Chondrocyte (in vitro differentiated cells): ENCODE measurements at regions not wholly inside any gene's neighbourhood (a gene's known extent, or its start where the extent isn't known, plus 50 kb on each side); places are given as distances from the start of the nearest gene placed in this dataset.

ENCODE experiments used
- DNase-seq: peaks from one replicate; pipeline ENCODE4 v3.0.0; 2021; ENCODE audit warnings: mixed read lengths, low spot score
- H3K27ac Mint-ChIP-seq: one replicate; pipeline ENCODE4 v1.8.0; 2021; ENCODE audit warnings: mild to moderate bottlenecking, moderate library complexity, mixed read lengths; ENCODE audit not compliant: unreplicated experiment
- H3K27me3 Mint-ChIP-seq: 2 replicates; pipeline ENCODE4 v1.8.0; 2021; ENCODE audit warnings: low read depth, mixed read lengths
- H3K36me3 Mint-ChIP-seq: 2 replicates; pipeline ENCODE4 v1.8.0; 2021; ENCODE audit warnings: low read depth, mixed read lengths
- H3K4me1 Mint-ChIP-seq: 2 replicates; pipeline ENCODE4 v1.8.0; 2021; ENCODE audit warnings: low read depth, mild to moderate bottlenecking, mixed read lengths
- H3K4me3 Mint-ChIP-seq: one replicate; pipeline ENCODE4 v1.8.0; 2021; ENCODE audit warnings: mild to moderate bottlenecking, moderate library complexity, mixed read lengths; ENCODE audit not compliant: unreplicated experiment
- H3K9me3 Mint-ChIP-seq: 2 replicates; pipeline ENCODE4 v1.8.0; 2021; ENCODE audit warnings: low read depth, mixed read lengths
- TF ChIP-seq, protein P1 (sequence below): fragments of 200-600 bp; sonication (generic); IDR thresholded peaks from 2 replicates; pipeline ENCODE4 v1.5.0; 2021; ENCODE audit warnings: antibody characterized with exemption, mild to moderate bottlenecking, moderate library complexity

- Mint-ChIP-seq H3K4me1 (peaks cover 16% of the 10 kb centered on the region), H3K27me3 (no peaks in the 10 kb centered on the region), H3K27ac (no peak overlapping the region), H3K9me3 (peaks cover 7% of the 10 kb centered on the region), H3K36me3 (no peaks in the 10 kb centered on the region), H3K4me3 (no peak overlapping the region)
- no peak for DNase-seq
- TF ChIP-seq, protein P1, sequence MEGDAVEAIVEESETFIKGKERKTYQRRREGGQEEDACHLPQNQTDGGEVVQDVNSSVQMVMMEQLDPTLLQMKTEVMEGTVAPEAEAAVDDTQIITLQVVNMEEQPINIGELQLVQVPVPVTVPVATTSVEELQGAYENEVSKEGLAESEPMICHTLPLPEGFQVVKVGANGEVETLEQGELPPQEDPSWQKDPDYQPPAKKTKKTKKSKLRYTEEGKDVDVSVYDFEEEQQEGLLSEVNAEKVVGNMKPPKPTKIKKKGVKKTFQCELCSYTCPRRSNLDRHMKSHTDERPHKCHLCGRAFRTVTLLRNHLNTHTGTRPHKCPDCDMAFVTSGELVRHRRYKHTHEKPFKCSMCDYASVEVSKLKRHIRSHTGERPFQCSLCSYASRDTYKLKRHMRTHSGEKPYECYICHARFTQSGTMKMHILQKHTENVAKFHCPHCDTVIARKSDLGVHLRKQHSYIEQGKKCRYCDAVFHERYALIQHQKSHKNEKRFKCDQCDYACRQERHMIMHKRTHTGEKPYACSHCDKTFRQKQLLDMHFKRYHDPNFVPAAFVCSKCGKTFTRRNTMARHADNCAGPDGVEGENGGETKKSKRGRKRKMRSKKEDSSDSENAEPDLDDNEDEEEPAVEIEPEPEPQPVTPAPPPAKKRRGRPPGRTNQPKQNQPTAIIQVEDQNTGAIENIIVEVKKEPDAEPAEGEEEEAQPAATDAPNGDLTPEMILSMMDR = no peak
These were observed 462.1 kb upstream of the CDIN1 start for GRCh38 chr15:36117296-36117787.

GRCh38 chr15:36126194-36126593 lies 453.2 kb upstream of the CDIN1 start:
- no peak overlapping the region for H3K4me3 Mint-ChIP-seq
- no peaks in the 10 kb centered on the region for H3K27me3 Mint-ChIP-seq
- H3K4me1 Mint-ChIP-seq = peaks cover 8% of the 10 kb centered on the region
- H3K36me3 Mint-ChIP-seq = no peaks in the 10 kb centered on the region
- H3K9me3 Mint-ChIP-seq = peaks cover 3% of the 10 kb centered on the region
- H3K27ac Mint-ChIP-seq = no peak overlapping the region
- DNase-seq = no peak
- TF ChIP-seq, protein P1 = no peak

DNA sequence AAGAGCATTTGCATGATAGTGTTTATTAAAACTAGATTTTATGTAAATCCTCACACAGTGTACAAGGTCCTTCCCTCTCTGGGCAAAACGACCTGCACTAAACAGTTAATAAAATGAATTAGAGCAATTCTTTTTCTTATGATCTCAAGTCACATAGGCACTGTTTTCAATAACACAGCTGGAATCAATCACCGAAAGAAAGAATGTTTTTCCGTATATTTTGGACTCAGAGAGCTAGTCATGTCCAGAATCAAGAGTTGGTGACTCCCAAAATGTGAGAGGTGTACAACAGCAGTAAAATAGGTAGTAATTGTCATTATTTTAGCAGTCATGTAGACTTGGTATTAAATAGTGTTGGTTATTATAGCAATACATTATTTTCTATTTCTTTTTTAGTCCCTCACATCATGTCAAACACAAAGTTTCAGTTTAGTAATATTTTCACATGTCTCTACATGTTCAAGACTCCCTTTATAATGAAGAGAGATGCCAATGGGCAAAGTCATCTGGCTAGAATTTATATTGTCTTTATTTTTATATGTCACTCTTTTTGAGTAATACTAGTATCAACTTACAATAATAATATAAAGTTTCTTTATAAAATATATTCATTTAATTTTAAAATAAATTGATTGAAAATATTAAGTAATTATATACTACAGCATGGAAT lies 448.6 kb upstream of the CDIN1 start:
- Mint-ChIP-seq H3K36me3 (no peaks in the 10 kb centered on the region), H3K4me1 (peaks cover 18% of the 10 kb centered on the region), H3K4me3 (no peak overlapping the region), H3K27me3 (no peaks in the 10 kb centered on the region), H3K27ac (no peak overlapping the region), H3K9me3 (no peaks in the 10 kb centered on the region)
- DNase-seq = no peak
- TF ChIP-seq, protein P1 = no peak

- DNase-seq = no peak
- Mint-ChIP-seq H3K4me1 (peaks cover 18% of the 10 kb centered on the region), H3K4me3 (no peak overlapping the region), H3K27ac (no peak overlapping the region), H3K27me3 (no peaks in the 10 kb centered on the region), H3K9me3 (no peaks in the 10 kb centered on the region), H3K36me3 (no peaks in the 10 kb centered on the region)
- TF ChIP-seq, protein P1 = no peak
These were observed 445.7 kb upstream of the CDIN1 start for GRCh38 chr15:36133742-36134141.

DNA sequence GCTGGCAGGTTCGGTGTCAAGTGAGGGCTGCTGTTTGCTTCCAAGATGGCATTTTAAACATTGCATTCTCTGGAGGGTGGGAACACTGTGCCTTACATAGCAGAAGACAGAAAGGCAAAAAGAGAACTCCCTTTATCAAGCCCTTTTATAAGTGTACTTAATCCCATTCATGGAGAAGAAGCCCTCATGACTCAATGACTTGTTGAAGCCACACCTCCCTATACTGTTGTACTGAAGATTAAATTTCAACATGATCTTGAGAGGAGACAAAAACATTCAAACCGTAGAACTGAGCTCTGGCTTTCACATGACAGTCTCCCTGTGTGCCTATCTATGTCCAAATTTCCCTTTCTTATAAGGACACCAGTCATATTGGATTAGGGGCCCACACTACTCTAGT lies 443.4 kb upstream of the CDIN1 start:
- Mint-ChIP-seq H3K4me3 (no peak overlapping the region), H3K36me3 (peaks cover 2% of the 10 kb centered on the region), H3K27ac (no peak overlapping the region), H3K27me3 (no peaks in the 10 kb centered on the region), H3K4me1 (peaks cover 11% of the 10 kb centered on the region), H3K9me3 (peaks cover 7% of the 10 kb centered on the region)
- TF ChIP-seq, protein P1 = no peak
- DNase-seq = no peak
